GM19193 (cell line): ENCODE measurements at regions not wholly inside any gene's neighbourhood (a gene's known extent, or its start where the extent isn't known, plus 50 kb on each side); places are given as distances from the start of the nearest gene placed in this dataset.

Experiments
- POLR2A ChIP-seq: IDR thresholded peaks from 4 replicates; pipeline ENCODE4 v1.6.1; 2011; ENCODE audit not compliant: insufficient read depth, insufficient read length; ENCODE audit errors: extremely low read depth

DNA sequence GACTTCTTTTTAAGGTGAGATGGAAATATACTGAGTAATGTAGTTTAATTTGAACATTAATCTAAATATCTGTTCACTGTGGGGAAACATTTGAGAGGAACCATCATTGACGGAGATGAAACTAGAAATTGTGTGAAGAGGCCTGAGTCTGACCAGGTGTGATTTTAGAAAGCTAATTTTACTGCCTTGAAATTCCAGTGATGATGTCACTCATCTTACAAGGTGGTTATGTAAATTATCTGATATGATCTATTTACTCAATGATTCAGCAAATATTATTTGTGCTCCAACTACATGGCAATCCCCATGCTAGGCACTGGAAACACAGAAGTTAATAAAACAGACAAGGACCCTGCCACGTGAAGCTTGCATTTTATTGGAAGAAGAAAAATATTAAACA is 435.7 kb upstream of the DCN start:
- no peak for TF ChIP-seq POLR2A

DNA sequence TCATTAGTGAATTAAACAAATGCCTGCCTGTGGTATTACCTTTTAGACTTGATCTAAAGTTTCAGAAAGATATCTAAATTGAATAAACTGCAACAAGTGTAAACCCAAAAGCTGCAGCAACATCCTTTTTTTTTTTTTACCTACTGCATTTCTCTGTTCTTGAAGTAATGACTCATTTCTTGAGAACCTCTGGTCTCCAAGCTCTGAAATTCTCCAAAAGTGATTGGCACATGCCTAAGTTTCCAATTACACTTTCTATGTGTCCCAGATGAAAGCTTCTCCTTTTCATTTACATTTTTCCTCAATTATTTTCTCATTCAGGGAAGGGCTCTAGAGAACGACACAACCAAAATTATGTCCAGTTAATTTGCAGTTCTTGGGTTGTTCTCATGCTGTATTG is 435.2 kb upstream of the DCN start:
- TF ChIP-seq POLR2A = no peak

GRCh38 chr12:91616416-91616815 is 433.8 kb upstream of the DCN start:
- no peak for TF ChIP-seq POLR2A

- no peak for TF ChIP-seq POLR2A
Measured at GRCh38 chr12:91613223-91613779, 430.7 kb upstream of the DCN start.

DNA sequence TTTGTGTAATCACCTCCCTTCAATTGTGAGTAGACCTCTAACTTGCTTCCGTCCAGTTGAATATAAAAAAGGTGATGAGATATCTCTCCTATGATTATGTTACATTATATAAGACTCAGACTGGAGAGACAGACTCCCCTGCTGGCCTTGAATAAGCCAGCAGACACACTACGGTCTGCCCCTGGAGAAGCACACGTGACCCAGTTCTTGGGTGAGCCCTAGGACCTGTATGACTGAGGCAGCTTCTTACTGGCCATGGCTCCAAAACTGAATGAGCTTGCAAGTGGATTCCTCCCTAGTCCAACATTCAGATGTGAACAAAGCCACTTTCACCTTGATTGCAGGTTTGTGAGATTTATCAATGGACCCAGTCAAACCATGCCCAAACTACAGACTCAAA is 427.9 kb upstream of the DCN start:
- TF ChIP-seq POLR2A = no peak

DNA sequence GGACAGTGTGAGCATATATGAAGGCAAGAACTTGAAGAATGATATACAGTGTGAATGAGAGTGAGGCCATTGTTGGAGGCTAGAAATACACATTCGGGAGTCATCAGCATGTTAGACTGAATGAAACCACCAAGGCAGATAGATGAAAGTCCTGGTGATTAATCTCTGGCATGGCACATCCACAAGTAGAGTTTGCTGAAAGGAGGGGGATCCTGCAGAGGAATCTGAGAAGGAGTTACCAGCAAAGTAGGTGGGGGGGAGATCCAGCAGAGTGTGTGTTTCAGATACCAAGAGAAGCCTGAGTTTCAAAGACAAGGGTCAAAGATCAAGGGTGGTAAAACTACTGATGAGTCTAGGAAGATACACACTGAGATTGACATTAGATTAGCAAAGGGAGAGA is 426.7 kb upstream of the DCN start:
- TF ChIP-seq POLR2A = no peak

DNA sequence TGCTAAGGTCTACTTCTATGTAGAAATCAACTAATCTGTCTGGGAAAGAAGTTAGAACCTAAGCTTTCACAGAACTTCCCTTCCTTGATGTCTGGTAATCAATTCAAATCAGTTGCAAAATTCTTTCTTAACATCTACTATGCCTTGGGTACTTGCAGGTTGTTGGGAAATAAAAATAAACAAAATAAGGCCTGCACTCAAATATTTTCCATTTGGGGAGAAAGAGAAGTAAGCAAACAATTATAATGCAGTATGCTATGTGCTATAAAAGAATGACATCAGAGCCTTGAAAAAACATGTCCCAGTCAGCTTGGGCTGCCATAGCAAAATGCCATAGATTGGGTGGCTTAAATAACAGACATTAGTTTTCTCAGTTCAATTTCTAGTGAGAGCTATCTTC is 425.9 kb upstream of the DCN start:
- no peak for TF ChIP-seq POLR2A

DNA sequence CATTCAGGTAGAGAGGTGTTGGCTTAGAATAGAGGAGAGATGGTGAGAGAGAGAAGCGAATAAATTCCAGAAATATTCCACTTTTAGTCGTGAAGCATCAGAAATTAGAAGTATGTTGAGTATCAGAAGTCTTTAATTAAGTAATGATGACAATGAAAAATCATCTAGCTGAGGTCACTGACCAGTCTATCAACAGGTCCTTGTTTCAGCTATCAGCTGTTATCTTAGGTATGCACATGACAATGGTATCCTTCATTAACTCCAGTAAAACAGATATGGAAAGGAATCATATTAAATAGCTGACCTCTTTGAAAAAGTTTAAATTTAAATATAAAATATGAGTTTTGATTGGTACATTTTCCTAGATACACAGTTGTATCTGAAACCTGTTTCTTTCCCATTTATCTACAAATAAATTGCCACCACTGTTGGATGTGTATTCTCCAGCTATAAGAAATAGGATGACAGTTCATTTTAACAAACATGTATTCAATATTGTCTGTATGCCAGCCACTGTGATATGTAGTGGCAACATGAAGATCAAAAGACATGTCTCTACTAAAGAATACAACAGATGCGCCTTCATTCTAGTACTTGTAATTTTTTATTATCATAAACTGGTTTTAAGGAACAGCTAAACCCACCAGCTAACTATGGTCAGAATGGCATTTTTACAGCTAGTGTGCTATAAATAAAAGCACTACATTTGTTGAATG is 424.2 kb upstream of the DCN start:
- no peak for TF ChIP-seq POLR2A

- no peak for TF ChIP-seq POLR2A
Measured at GRCh38 chr12:91604897-91605296, 422.3 kb upstream of the DCN start.

DNA sequence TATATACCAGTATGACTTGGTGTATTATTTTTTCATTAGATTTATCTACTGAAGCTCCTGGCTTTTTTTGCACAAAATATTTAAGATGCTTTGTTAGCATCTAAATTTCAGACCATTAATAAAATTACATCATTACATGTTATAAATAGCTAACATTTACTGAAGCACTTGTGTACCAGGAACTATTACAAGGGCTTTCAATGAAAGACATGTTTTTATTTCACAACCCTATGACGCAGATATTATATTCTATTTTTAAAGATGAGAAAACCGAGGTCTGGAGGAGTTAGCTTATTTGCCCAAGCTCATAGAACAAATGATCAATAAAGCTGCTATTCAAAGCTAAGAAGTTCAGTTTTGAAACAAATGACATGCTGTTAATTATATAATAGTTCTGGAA is 420.4 kb upstream of the DCN start:
- no peak for TF ChIP-seq POLR2A

DNA sequence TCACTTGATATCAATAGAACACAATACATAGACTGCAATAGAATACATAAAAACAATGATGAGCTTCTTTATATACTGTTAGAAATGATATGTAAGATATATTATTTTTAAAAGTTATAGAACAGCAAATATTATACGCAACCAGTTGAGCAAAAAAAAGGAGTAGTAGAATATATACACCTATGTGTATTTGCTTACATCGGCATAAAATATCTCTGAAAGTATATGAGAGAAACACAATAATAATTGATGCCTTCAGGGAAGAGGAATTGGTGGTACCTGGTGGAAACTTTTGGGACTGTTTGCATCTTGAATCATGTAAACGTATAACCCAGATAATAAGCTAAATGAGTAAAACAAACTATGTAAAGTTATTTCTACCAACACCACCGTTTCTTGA is 418.4 kb upstream of the DCN start:
- no peak for TF ChIP-seq POLR2A

DNA sequence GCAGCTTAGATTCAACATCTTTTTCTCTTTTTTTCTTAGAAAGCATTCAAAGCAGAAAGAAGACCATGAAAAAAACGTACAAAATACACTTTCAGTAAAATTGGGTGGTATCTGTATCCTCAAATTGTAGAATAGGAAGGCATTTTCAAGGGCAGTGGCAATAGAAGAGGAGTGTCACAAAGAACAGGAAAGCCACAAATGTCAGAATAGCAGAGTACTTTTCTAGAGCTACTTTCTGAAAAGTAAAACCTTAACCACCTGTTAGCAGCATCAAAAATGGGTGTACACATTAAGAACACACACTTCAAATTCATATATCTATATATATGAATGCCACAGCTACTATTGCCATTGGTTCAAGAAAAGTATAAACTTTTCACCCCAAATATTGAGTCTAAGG is 412.1 kb upstream of the DCN start:
- no peak for TF ChIP-seq POLR2A

DNA sequence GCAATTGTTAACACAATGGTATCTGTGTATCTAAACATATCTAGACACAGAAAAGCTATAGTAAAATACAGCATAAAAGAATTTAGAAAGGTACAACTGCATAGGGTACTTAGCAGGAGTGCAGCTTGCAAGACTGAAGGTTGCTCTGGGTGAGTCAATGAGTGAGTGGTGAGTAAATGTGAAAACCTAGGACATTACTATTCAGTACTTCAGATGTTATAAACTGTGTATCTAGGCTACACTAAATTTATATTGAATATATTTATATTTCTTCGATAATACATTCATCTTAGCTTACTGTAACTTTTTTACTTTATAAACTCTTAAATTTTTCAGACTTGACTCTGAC is 409.0 kb upstream of the DCN start:
- TF ChIP-seq POLR2A = no peak

- no peak for TF ChIP-seq POLR2A
Measured at GRCh38 chr12:91590966-91591638, 408.5 kb upstream of the DCN start.

DNA sequence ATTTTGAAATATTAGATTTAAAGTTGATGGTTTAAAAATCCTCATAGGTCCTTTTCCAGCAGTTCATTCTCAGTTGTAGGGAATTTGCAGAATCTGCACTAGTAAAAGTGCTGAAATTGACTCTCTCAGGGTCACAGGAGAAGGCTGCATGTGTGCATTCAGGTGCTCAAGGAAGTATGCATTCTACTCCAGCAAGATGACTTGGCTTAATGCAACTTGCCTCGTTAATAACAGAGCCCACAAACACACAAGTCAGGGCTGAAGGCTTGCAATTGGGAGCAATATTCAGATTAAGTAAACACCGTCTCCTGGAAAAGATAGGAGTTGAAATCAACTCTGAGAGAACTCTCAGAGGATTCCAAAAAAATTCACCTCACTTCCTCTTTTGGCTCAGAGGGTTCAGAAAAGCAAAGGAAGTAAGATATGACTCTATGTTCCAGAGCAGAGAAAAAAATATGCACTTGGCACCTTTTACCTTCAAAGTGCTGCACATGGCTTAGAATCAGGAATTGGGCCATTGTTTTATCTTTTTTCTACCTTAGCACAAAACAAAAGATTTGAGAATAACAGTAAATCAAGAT is 406.3 kb upstream of the DCN start:
- TF ChIP-seq POLR2A = no peak

GRCh38 chr12:91586015-91586414 is 403.4 kb upstream of the DCN start:
- no peak for TF ChIP-seq POLR2A
